LNCAP (cell line): ENCODE measurements at regions not wholly inside any gene's neighbourhood (a gene's known extent, or its start where the extent isn't known, plus 50 kb on each side); places are given as distances from the start of the nearest gene placed in this dataset.

ENCODE experiments used
- CTCF ChIP-seq: fragments of 450-650 bp; IDR thresholded peaks from 2 replicates; pipeline ENCODE4 v1.5.1; 2017; ENCODE audit warnings: mild to moderate bottlenecking

DNA sequence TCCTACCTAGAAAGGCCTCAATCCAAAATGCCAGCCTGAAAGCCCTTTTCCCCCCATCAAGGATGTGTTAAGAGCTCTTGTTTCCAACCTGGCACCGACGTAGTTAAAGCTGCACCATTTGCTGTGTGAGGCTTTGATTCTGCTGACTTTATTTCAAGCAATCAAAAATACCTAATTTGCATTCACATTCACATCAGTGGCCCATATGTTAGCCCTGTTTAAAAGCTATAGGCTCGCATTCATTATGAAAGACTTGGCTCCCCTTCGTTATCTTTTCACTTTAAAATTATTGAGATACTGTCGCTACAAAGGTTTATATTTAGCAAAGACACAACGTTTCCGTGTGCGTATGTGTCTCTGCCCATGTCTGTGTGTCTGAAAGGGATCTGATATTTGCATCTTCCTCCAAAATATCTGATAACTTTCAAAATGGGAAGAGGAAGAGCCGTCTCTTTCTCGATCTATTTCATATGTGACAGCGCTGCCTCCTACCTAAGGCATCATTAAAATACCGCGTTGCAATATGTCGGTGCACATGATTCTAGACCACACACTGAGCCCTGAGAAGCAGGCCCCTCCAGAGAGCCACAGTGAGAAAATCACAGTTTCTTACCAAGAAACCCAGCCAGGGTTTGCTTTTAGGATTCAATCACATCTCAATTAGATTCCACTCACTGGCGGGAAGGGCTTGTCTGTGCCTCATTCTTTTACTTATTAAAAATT lies 57.1 kb upstream of the ITPRID1 start:
- TF ChIP-seq CTCF, result no peak

GRCh38 chr7:31457551-31457950 lies 56.3 kb upstream of the ITPRID1 start:
- TF ChIP-seq CTCF, result no peak

- TF ChIP-seq CTCF, result no peak
Observed at GRCh38 chr7:31458203-31458602, 55.7 kb upstream of the ITPRID1 start.

DNA sequence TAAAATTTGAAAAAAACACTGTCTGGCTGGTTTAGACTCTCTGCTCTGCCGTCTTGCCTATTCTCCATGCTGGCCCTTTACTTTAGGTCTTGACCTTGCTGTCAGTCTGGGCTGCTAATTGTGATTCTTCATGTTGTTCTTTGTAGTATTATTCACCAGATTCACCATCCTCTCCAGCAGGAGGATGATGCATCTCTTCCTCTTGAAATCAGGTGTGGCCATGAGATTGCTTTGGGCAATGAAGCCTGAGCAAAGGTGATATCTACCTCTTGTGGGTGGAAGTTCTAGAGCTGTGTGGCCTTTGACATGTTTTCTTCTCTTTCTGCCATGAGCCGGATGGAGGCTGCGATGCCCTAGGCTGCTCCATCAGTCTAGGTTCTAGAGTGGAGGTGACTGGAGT lies 51.3 kb upstream of the ITPRID1 start:
- no peak for TF ChIP-seq CTCF
